Caco-2 (cell line): ENCODE measurements at regions not wholly inside any gene's neighbourhood (a gene's known extent, or its start where the extent isn't known, plus 50 kb on each side); places are given as distances from the start of the nearest gene placed in this dataset.

Experiments
- BruUV-seq: library from RNA; stranded (reverse); fragments of 400-500 nt; replicated peaks from 2 replicates; lab custom pipeline; 2021; lab: Mats Ljungman, UMichigan
- CTCF ChIA-PET: fragments of 300-600 bp; sonication (Branson Sonifier 250); formaldehyde crosslinking; loops from one replicate; lab custom pipeline; 2022; ENCODE audit warnings: antibody characterized with exemption; lab: Charles Lee
- POLR2A ChIA-PET: fragments of 300-600 bp; sonication (Branson Sonifier 250); formaldehyde crosslinking; loops from one replicate; lab custom pipeline; 2022; ENCODE audit warnings: antibody characterized with exemption; lab: Charles Lee
- DNase-seq, 2 experiments: peaks; one replicate each; pipeline versions ENCODE4 v3.0.0 to v3.0.0-alpha.2; 2020 to 2022
- H3K27me3 ChIP-seq: replicated peaks from 2 replicates; pipeline ENCODE4 v1.6.0; 2011; ENCODE audit warnings: low read length; ENCODE audit not compliant: control insufficient read depth, insufficient read depth
- H3K36me3 ChIP-seq: 2 replicates; pipeline ENCODE4 v1.5.1; 2011; ENCODE audit warnings: low read length; ENCODE audit not compliant: control insufficient read depth, insufficient read depth
- H3K4me1 ChIP-seq: fragments of 250-450 bp; sonication (Bioruptor Pico); 2 replicates; pipeline ENCODE4 v1.5.1; 2020; ENCODE audit warnings: mild to moderate bottlenecking
- H3K4me3 ChIP-seq: 2 replicates; pipeline ENCODE4 v1.5.1; 2011; ENCODE audit warnings: low read depth, mild to moderate bottlenecking, control low read depth, low read length
- H3K9me3 ChIP-seq: fragments of 250-450 bp; sonication (Bioruptor Pico); 2 replicates; pipeline ENCODE4 v1.5.1; 2020; ENCODE audit warnings: mild to moderate bottlenecking, moderate library complexity
- H3K27ac Mint-ChIP-seq: one replicate; pipeline ENCODE4 v1.8.0; 2022; ENCODE audit warnings: mixed read lengths; ENCODE audit not compliant: unreplicated experiment
- H3K27me3 Mint-ChIP-seq: one replicate; pipeline ENCODE4 v1.8.0; 2022; ENCODE audit warnings: mixed read lengths; ENCODE audit not compliant: insufficient read depth, unreplicated experiment
- H3K36me3 Mint-ChIP-seq: one replicate; pipeline ENCODE4 v1.8.0; 2022; ENCODE audit warnings: mild to moderate bottlenecking, mixed read lengths; ENCODE audit not compliant: insufficient read depth, unreplicated experiment
- H3K4me1 Mint-ChIP-seq: one replicate; pipeline ENCODE4 v1.8.0; 2022; ENCODE audit warnings: low read depth, mixed read lengths; ENCODE audit not compliant: unreplicated experiment
- H3K4me3 Mint-ChIP-seq: one replicate; pipeline ENCODE4 v1.8.0; 2022; ENCODE audit warnings: mild to moderate bottlenecking, moderate library complexity, mixed read lengths; ENCODE audit not compliant: unreplicated experiment
- H3K9me3 Mint-ChIP-seq: one replicate; pipeline ENCODE4 v1.8.0; 2022; ENCODE audit warnings: mixed read lengths; ENCODE audit not compliant: unreplicated experiment
- CTCF ChIP-seq, 2 experiments: fragments of 200-600 bp in 1 of 2; IDR thresholded peaks; 1 replicate in 1 of 2; 2 replicates in 1 of 2; pipeline versions ENCODE4 v1.5.1 to v1.8.0; 2011 to 2022; ENCODE audit warnings: antibody characterized with exemption in 1 of 2, control low read depth in 1 of 2, inconsistent platforms in 1 of 2, low read depth in 1 of 2, low read length in 1 of 2, mild to moderate bottlenecking in 1 of 2, moderate library complexity in 1 of 2; ENCODE audit not compliant: insufficient read depth in 1 of 2, severe bottlenecking in 1 of 2, unreplicated experiment in 1 of 2
- intact Hi-C: fragments of 100-400 bp; cut with micrococcal nuclease; formaldehyde crosslinking; loops from one replicate; pipeline ENCODE4 v1.10.0; 2022; ENCODE audit not compliant: unreplicated experiment

- H3K9me3 ChIP-seq = no peaks in the 10 kb centered on the region
- no TSS peak for BruUV-seq
- CTCF ChIA-PET = no interaction called here
- H3K36me3 ChIP-seq = no peaks in the 10 kb centered on the region
- no peaks in the 10 kb centered on the region for H3K27me3 Mint-ChIP-seq
- TF ChIP-seq CTCF (IDR thresholded peaks at IDR 0.05; ENCODE audit: insufficient read depth in 1 of 2, low read depth in 1 of 2, low read length in 1 of 2, severe bottlenecking in 1 of 2, unreplicated experiment in 1 of 2) = no peak
- H3K4me1 ChIP-seq = no peaks in the 10 kb centered on the region
- DNase-seq = no peak
- no peak overlapping the region for H3K4me3 ChIP-seq
- H3K4me3 Mint-ChIP-seq = no peak overlapping the region
- no peaks in the 10 kb centered on the region for H3K27me3 ChIP-seq
- H3K27ac Mint-ChIP-seq = no peak overlapping the region
- H3K9me3 Mint-ChIP-seq = no peaks in the 10 kb centered on the region
- intact Hi-C loops = no loop called here
- POLR2A ChIA-PET = no interaction called here
- no peaks in the 10 kb centered on the region for H3K4me1 Mint-ChIP-seq
- H3K36me3 Mint-ChIP-seq = no peaks in the 10 kb centered on the region
Measured at GRCh38 chr4:163959932-163960331, 465.4 kb downstream of the TMA16 start.

- intact Hi-C loops = no loop called here
- Histone ChIP-seq H3K27me3 (no peaks in the 10 kb centered on the region), H3K9me3 (no peaks in the 10 kb centered on the region), H3K36me3 (no peaks in the 10 kb centered on the region), H3K4me3 (no peak overlapping the region), H3K4me1 (no peaks in the 10 kb centered on the region)
- no peak for DNase-seq
- Mint-ChIP-seq H3K4me3 (no peak overlapping the region), H3K4me1 (no peaks in the 10 kb centered on the region), H3K27ac (no peak overlapping the region), H3K36me3 (no peaks in the 10 kb centered on the region), H3K27me3 (no peaks in the 10 kb centered on the region), H3K9me3 (no peaks in the 10 kb centered on the region)
- CTCF ChIA-PET = no interaction called here
- no peak for TF ChIP-seq CTCF (IDR thresholded peaks at IDR 0.05; ENCODE audit: insufficient read depth in 1 of 2, low read depth in 1 of 2, low read length in 1 of 2, severe bottlenecking in 1 of 2, unreplicated experiment in 1 of 2)
- no TSS peak for BruUV-seq
- POLR2A ChIA-PET = no interaction called here
Measured at GRCh38 chr4:163966612-163967011, 472.1 kb downstream of the TMA16 start.

- Histone ChIP-seq H3K9me3 (no peaks in the 10 kb centered on the region), H3K27me3 (no peaks in the 10 kb centered on the region), H3K4me1 (no peaks in the 10 kb centered on the region), H3K4me3 (no peak overlapping the region), H3K36me3 (no peaks in the 10 kb centered on the region)
- Mint-ChIP-seq H3K4me1 (no peaks in the 10 kb centered on the region), H3K36me3 (no peaks in the 10 kb centered on the region), H3K4me3 (no peak overlapping the region), H3K27ac (no peak overlapping the region), H3K9me3 (no peaks in the 10 kb centered on the region), H3K27me3 (no peaks in the 10 kb centered on the region)
- no TSS peak for BruUV-seq
- DNase-seq = no peak
- CTCF ChIA-PET = no interaction called here
- POLR2A ChIA-PET = no interaction called here
- intact Hi-C loops = no loop called here
- TF ChIP-seq CTCF (IDR thresholded peaks at IDR 0.05; ENCODE audit: insufficient read depth in 1 of 2, low read depth in 1 of 2, low read length in 1 of 2, severe bottlenecking in 1 of 2, unreplicated experiment in 1 of 2) = no peak
Measured at GRCh38 chr4:163967263-163967662, 472.8 kb downstream of the TMA16 start.
